Fibroblast of lung (primary cell): ENCODE measurements at regions not wholly inside any gene's neighbourhood (a gene's known extent, or its start where the extent isn't known, plus 50 kb on each side); places are given as distances from the start of the nearest gene placed in this dataset.

Experiments
- DNase-seq, 2 donors: peaks; one replicate each; pipeline versions ENCODE4 v3.0.0 to v3.0.0-alpha.2; 2010; ENCODE audit warnings: low read depth in 2 of 2
- H2AFZ ChIP-seq: 2 replicates; pipeline ENCODE4 v1.5.1; 2012; ENCODE audit warnings: low read length, control low read depth, inconsistent platforms
- H3K27ac ChIP-seq: 2 replicates; pipeline ENCODE4 v1.5.1; 2011; ENCODE audit warnings: low read length, control low read depth; ENCODE audit not compliant: insufficient read depth
- H3K27me3 ChIP-seq: 2 replicates; pipeline ENCODE4 v1.5.1; 2011; ENCODE audit warnings: mild to moderate bottlenecking, low read length; ENCODE audit not compliant: control insufficient read depth, insufficient read depth
- H3K36me3 ChIP-seq: 2 replicates; pipeline ENCODE4 v1.5.1; 2011; ENCODE audit warnings: low read length; ENCODE audit not compliant: control insufficient read depth, insufficient read depth
- H3K4me1 ChIP-seq: 2 replicates; pipeline ENCODE4 v1.5.1; 2011; ENCODE audit warnings: low read length; ENCODE audit not compliant: control insufficient read depth, insufficient read depth; ENCODE audit errors: extremely low read depth
- H3K4me2 ChIP-seq: 2 replicates; pipeline ENCODE4 v1.5.1; 2011; ENCODE audit warnings: low read length, control low read depth; ENCODE audit not compliant: insufficient read depth; ENCODE audit errors: extremely low read depth
- H3K4me3 ChIP-seq, 4 experiments: fragments of 200-600 bp in 1 of 4; sonication (generic) in 1 of 4; replicated peaks in 1 of 4; 2 replicates each; pipeline ENCODE4 v1.5.1; 2011 to 2016; ENCODE audit warnings: low read length in 4 of 4, low read depth in 3 of 4, mild to moderate bottlenecking in 3 of 4, control low read depth in 2 of 4, inconsistent platforms in 1 of 4, mixed read lengths in 1 of 4; ENCODE audit not compliant: insufficient read depth in 1 of 4; ENCODE audit errors: control extremely low read depth in 1 of 4
- H3K79me2 ChIP-seq: 2 replicates; pipeline ENCODE4 v1.5.1; 2012; ENCODE audit warnings: mild to moderate bottlenecking, low read length, inconsistent platforms; ENCODE audit not compliant: control insufficient read depth, insufficient read depth
- H3K9ac ChIP-seq: 2 replicates; pipeline ENCODE4 v1.5.1; 2011; ENCODE audit warnings: mild to moderate bottlenecking, low read length, control low read depth; ENCODE audit not compliant: insufficient read depth
- H3K9me3 ChIP-seq: 2 replicates; pipeline ENCODE4 v1.5.1; 2012; ENCODE audit warnings: low read depth, low read length; ENCODE audit not compliant: control insufficient read depth, insufficient read depth
- H4K20me1 ChIP-seq: 2 replicates; pipeline ENCODE4 v1.5.1; 2011; ENCODE audit warnings: low read length; ENCODE audit not compliant: control insufficient read depth, insufficient read depth; ENCODE audit errors: extremely low read depth
- EZH2 ChIP-seq: IDR thresholded peaks from 2 replicates; pipeline ENCODE4 v1.5.1; 2012; ENCODE audit warnings: low read length, control low read depth, mild to moderate bottlenecking; ENCODE audit errors: missing control alignments
- TF ChIP-seq, protein P1 (sequence below), 2 donors: IDR thresholded peaks in 1 of 2; conservative IDR thresholded peaks in 1 of 2; 1 replicate in 1 of 2; 2 replicates in 1 of 2; pipeline ENCODE4 v1.5.1; 2011 to 2012; ENCODE audit warnings: low read length in 2 of 2, control low read depth in 1 of 2, inconsistent platforms in 1 of 2, low read depth in 1 of 2, mild to moderate bottlenecking in 1 of 2

DNA sequence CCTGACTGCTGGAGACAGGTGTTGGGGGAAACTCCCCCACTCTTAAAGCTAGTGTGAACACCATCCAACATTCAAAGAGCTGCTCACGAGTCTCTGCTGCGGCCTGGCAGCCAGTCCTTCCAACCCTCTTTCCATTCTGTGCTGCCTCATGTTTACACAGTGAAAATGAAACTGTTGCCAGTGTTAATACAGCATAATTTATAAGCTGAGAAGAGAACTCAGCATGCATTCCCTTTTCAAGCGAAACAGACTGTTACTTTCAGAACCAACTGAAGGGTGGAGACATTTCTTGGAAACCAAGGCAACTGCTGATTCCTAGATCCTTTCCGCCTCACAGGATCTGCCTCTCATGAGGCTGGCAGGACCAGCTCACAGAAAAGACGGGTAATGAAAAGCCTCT, 533.8 kb upstream of the ID4 start:
- Histone ChIP-seq H3K79me2 (no peaks in the 10 kb centered on the region), H3K27ac (no peak overlapping the region), H3K4me3 (no peak overlapping the region), H3K9me3 (no peaks in the 10 kb centered on the region), H3K4me1 (no peaks in the 10 kb centered on the region), H3K4me2 (peak overlapping the region; percentile 72), H4K20me1 (no peaks in the 10 kb centered on the region), H3K9ac (no peak overlapping the region), H2AFZ (peak overlapping the region; percentile 7), H3K27me3 (no peaks in the 10 kb centered on the region), H3K36me3 (no peaks in the 10 kb centered on the region)
- TF ChIP-seq, protein P1, sequence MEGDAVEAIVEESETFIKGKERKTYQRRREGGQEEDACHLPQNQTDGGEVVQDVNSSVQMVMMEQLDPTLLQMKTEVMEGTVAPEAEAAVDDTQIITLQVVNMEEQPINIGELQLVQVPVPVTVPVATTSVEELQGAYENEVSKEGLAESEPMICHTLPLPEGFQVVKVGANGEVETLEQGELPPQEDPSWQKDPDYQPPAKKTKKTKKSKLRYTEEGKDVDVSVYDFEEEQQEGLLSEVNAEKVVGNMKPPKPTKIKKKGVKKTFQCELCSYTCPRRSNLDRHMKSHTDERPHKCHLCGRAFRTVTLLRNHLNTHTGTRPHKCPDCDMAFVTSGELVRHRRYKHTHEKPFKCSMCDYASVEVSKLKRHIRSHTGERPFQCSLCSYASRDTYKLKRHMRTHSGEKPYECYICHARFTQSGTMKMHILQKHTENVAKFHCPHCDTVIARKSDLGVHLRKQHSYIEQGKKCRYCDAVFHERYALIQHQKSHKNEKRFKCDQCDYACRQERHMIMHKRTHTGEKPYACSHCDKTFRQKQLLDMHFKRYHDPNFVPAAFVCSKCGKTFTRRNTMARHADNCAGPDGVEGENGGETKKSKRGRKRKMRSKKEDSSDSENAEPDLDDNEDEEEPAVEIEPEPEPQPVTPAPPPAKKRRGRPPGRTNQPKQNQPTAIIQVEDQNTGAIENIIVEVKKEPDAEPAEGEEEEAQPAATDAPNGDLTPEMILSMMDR (conservative IDR thresholded peaks at IDR 0.05 in 1 of 2, IDR thresholded peaks at IDR 0.05 in 1 of 2; ENCODE audit: low read depth in 1 of 2, low read length in 2 of 2) = no peak
- TF ChIP-seq EZH2 = no peak
- DNase-seq = peak; percentile 17 to 53

DNA sequence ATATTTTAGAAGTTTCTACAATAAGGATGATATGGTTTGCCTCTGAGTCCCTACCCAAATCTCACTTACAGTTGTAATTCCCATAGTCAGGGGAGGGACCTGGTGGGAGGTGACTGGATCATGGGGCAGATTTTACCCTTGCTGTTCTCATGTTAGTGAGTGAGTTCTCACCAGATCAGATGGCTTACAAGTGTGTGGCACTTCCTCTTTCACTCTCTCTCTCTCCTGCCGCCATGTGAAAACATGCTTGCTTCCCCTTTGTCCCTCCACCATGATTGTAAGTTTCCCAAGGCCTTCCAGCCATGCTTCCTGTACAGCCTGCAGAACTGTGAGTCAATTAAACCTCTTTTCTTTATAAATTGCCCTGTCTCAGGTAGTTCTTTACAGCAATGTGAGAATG, 527.5 kb upstream of the ID4 start:
- Histone ChIP-seq H2AFZ (no peak overlapping the region), H3K4me2 (no peak overlapping the region), H3K9ac (no peak overlapping the region), H3K27me3 (no peaks in the 10 kb centered on the region), H3K9me3 (no peaks in the 10 kb centered on the region), H4K20me1 (no peaks in the 10 kb centered on the region), H3K36me3 (no peaks in the 10 kb centered on the region), H3K27ac (no peak overlapping the region), H3K4me1 (no peaks in the 10 kb centered on the region), H3K4me3 (no peak overlapping the region), H3K79me2 (no peaks in the 10 kb centered on the region)
- DNase-seq = no peak
- TF ChIP-seq, protein P1 (conservative IDR thresholded peaks at IDR 0.05 in 1 of 2, IDR thresholded peaks at IDR 0.05 in 1 of 2; ENCODE audit: low read depth in 1 of 2, low read length in 2 of 2) = no peak
- TF ChIP-seq EZH2 = no peak

GRCh38 chr6:19311786-19312185, 525.4 kb upstream of the ID4 start:
- DNase-seq = no peak
- H2AFZ ChIP-seq = no peak overlapping the region
- no peak overlapping the region for H3K4me3 ChIP-seq
- H3K4me2 ChIP-seq = no peak overlapping the region
- H3K36me3 ChIP-seq = no peaks in the 10 kb centered on the region
- H3K9me3 ChIP-seq = no peaks in the 10 kb centered on the region
- no peaks in the 10 kb centered on the region for H4K20me1 ChIP-seq
- no peak overlapping the region for H3K9ac ChIP-seq
- H3K4me1 ChIP-seq = no peaks in the 10 kb centered on the region
- H3K27ac ChIP-seq = no peak overlapping the region
- TF ChIP-seq, protein P1 (conservative IDR thresholded peaks at IDR 0.05 in 1 of 2, IDR thresholded peaks at IDR 0.05 in 1 of 2; ENCODE audit: low read depth in 1 of 2, low read length in 2 of 2) = no peak
- TF ChIP-seq EZH2 = no peak
- H3K79me2 ChIP-seq = no peaks in the 10 kb centered on the region
- no peaks in the 10 kb centered on the region for H3K27me3 ChIP-seq
